ENCODE measurements at regions not wholly inside any gene's neighbourhood (a gene's known extent, or its start where the extent isn't known, plus 50 kb on each side); places are given as distances from the start of the nearest gene placed in this dataset.

DNA sequence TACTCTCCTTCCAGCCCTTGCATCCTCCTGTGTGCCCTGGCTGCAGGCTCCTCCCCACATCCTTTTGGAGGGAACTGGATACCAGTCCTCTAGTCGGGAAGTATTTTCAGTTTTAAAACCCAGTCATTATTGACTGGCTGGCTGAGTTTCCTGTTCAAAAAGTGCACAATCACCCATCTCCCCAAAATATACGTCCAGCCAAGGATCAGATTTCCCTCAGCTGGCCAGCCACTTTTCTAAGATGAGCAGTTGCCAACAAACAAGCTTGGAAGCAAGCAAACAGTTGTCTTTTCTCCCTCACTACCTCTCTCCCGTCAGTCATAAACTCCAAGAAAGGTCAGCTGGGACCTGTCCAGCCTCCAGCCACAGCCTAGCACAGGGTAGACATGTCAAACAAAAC is 147.7 kb upstream of the GALNT15 start:
- intact Hi-C loops (cut with micrococcal nuclease), result no loop called here
- Histone ChIP-seq H3K9me3 (ENCODE audit: control insufficient read depth, insufficient read depth, low read length) (no peaks in the 10 kb centered on the region), H3K27ac (ENCODE audit: low read length) (no peak overlapping the region), H3K27me3 (ENCODE audit: control insufficient read depth, insufficient read depth, low read length) (no peaks in the 10 kb centered on the region), H3K4me3 (ENCODE audit: low read length) (no peak overlapping the region), H3K4me1 (ENCODE audit: control insufficient read depth, insufficient read depth, low read length) (no peaks in the 10 kb centered on the region), H3K36me3 (ENCODE audit: control insufficient read depth, insufficient read depth, low read length) (no peaks in the 10 kb centered on the region)
- H3K4me3 Mint-ChIP-seq, result no peak overlapping the region
- no peaks in the 10 kb centered on the region for H3K36me3 Mint-ChIP-seq
- 37% methylated on average over 3 of the region's 3 CpGs for WGBS (ENCODE audit: insufficient coverage)
- DNase-seq (no peak), ATAC-seq (no peak)
- H3K27ac Mint-ChIP-seq, result no peak overlapping the region
- TF ChIP-seq, protein P1, sequence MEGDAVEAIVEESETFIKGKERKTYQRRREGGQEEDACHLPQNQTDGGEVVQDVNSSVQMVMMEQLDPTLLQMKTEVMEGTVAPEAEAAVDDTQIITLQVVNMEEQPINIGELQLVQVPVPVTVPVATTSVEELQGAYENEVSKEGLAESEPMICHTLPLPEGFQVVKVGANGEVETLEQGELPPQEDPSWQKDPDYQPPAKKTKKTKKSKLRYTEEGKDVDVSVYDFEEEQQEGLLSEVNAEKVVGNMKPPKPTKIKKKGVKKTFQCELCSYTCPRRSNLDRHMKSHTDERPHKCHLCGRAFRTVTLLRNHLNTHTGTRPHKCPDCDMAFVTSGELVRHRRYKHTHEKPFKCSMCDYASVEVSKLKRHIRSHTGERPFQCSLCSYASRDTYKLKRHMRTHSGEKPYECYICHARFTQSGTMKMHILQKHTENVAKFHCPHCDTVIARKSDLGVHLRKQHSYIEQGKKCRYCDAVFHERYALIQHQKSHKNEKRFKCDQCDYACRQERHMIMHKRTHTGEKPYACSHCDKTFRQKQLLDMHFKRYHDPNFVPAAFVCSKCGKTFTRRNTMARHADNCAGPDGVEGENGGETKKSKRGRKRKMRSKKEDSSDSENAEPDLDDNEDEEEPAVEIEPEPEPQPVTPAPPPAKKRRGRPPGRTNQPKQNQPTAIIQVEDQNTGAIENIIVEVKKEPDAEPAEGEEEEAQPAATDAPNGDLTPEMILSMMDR (IDR thresholded peaks at IDR 0.05), result no peak
- no peaks in the 10 kb centered on the region for H3K9me3 Mint-ChIP-seq
- no peaks in the 10 kb centered on the region for H3K4me1 Mint-ChIP-seq
- H3K27me3 Mint-ChIP-seq (ENCODE audit: low read depth in 2 of 2), result peaks cover 22 to 27% of the 10 kb centered on the region in 2 donors

DNA sequence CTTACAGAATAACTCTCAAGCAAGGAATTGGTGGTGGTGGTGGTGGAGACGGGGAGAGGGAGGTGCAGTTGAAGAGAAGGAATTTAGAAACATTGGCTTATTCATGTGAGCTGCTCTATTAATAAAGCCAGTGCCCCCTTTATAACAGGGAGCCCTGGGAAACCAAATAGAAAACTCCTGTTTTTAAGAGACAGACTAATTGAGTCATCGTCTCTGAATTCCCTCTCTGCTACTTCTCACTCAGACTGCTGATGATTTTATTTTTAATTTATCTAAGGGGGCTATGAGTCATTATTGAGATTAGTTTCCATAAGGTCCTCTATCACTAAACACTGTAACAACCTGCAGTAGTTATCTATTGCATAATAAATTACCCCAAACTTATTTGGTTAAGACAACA is 145.9 kb upstream of the GALNT15 start:
- ATAC-seq (no peak), DNase-seq (no peak)
- TF ChIP-seq, protein P1 (IDR thresholded peaks at IDR 0.05), result no peak
- Histone ChIP-seq H3K4me3 (ENCODE audit: low read length) (no peak overlapping the region), H3K36me3 (ENCODE audit: control insufficient read depth, insufficient read depth, low read length) (no peaks in the 10 kb centered on the region), H3K9me3 (ENCODE audit: control insufficient read depth, insufficient read depth, low read length) (no peaks in the 10 kb centered on the region), H3K27ac (ENCODE audit: low read length) (no peak overlapping the region), H3K4me1 (ENCODE audit: control insufficient read depth, insufficient read depth, low read length) (no peaks in the 10 kb centered on the region), H3K27me3 (ENCODE audit: control insufficient read depth, insufficient read depth, low read length) (no peaks in the 10 kb centered on the region)
- no peak overlapping the region for H3K27ac Mint-ChIP-seq
- intact Hi-C loops (cut with micrococcal nuclease), result no loop called here
- H3K9me3 Mint-ChIP-seq, result no peaks in the 10 kb centered on the region
- H3K4me1 Mint-ChIP-seq, result no peaks in the 10 kb centered on the region
- H3K36me3 Mint-ChIP-seq, result no peaks in the 10 kb centered on the region
- H3K27me3 Mint-ChIP-seq (ENCODE audit: low read depth in 2 of 2), result peaks cover 17 to 34% of the 10 kb centered on the region in 2 donors
- no CpG with 5 or more reads among the region's 2 CpGs for WGBS (ENCODE audit: insufficient coverage)
- no peak overlapping the region for H3K4me3 Mint-ChIP-seq

GRCh38 chr3:16030342-16030741 is 144.1 kb upstream of the GALNT15 start:
- H3K27me3 Mint-ChIP-seq (ENCODE audit: low read depth in 2 of 2), result peaks cover 17 to 34% of the 10 kb centered on the region in 2 donors
- ATAC-seq, result no peak
- Histone ChIP-seq H3K4me1 (ENCODE audit: control insufficient read depth, insufficient read depth, low read length) (no peaks in the 10 kb centered on the region), H3K27me3 (ENCODE audit: control insufficient read depth, insufficient read depth, low read length) (no peaks in the 10 kb centered on the region), H3K9me3 (ENCODE audit: control insufficient read depth, insufficient read depth, low read length) (no peaks in the 10 kb centered on the region), H3K36me3 (ENCODE audit: control insufficient read depth, insufficient read depth, low read length) (no peaks in the 10 kb centered on the region), H3K27ac (ENCODE audit: low read length) (no peak overlapping the region), H3K4me3 (ENCODE audit: low read length) (no peak overlapping the region)
- intact Hi-C loops (cut with micrococcal nuclease), result no loop called here
- 90% methylated on average over 4 of the region's 4 CpGs for WGBS (ENCODE audit: insufficient coverage)
- H3K36me3 Mint-ChIP-seq, result no peaks in the 10 kb centered on the region
- H3K27ac Mint-ChIP-seq, result no peak overlapping the region
- no peaks in the 10 kb centered on the region for H3K9me3 Mint-ChIP-seq
- H3K4me1 Mint-ChIP-seq, result no peaks in the 10 kb centered on the region
- TF ChIP-seq, protein P1 (IDR thresholded peaks at IDR 0.05), result no peak
- H3K4me3 Mint-ChIP-seq, result no peak overlapping the region
- DNase-seq, result no peak

- H3K36me3 ChIP-seq (ENCODE audit: control insufficient read depth, insufficient read depth, low read length), result no peaks in the 10 kb centered on the region
- no peak overlapping the region for H3K27ac ChIP-seq (ENCODE audit: low read length)
- TF ChIP-seq, protein P1 (IDR thresholded peaks at IDR 0.05), result no peak
- Mint-ChIP-seq H3K4me1 (no peaks in the 10 kb centered on the region), H3K4me3 (no peak overlapping the region), H3K36me3 (no peaks in the 10 kb centered on the region), H3K27me3 (ENCODE audit: low read depth in 2 of 2) (peaks cover 23 to 40% of the 10 kb centered on the region in 2 donors), H3K27ac (no peak overlapping the region), H3K9me3 (no peaks in the 10 kb centered on the region)
- no peaks in the 10 kb centered on the region for H3K9me3 ChIP-seq (ENCODE audit: control insufficient read depth, insufficient read depth, low read length)
- intact Hi-C loops (cut with micrococcal nuclease), result no loop called here
- H3K4me3 ChIP-seq (ENCODE audit: low read length), result no peak overlapping the region
- WGBS (ENCODE audit: insufficient coverage), result 94% methylated on average over 2 of the region's 2 CpGs
- no peaks in the 10 kb centered on the region for H3K4me1 ChIP-seq (ENCODE audit: control insufficient read depth, insufficient read depth, low read length)
- DNase-seq (no peak), ATAC-seq (no peak)
- no peaks in the 10 kb centered on the region for H3K27me3 ChIP-seq (ENCODE audit: control insufficient read depth, insufficient read depth, low read length)
Measured at GRCh38 chr3:16031434-16031833, 143.0 kb upstream of the GALNT15 start.
